ENCODE measurements at regions not wholly inside any gene's neighbourhood (a gene's known extent, or its start where the extent isn't known, plus 50 kb on each side); places are given as distances from the start of the nearest gene placed in this dataset.
"Not testable (repeated sequence)": the region's sequence is repeated elsewhere in the genome, so short reads cannot be mapped to it uniquely, and the experiment has no call there.

- no peak overlapping the region for H3K9ac ChIP-seq
- no peaks in the 10 kb centered on the region for H3K4me1 ChIP-seq (ENCODE audit: low read depth, poor library complexity, severe bottlenecking)
- TF ChIP-seq, protein P1, sequence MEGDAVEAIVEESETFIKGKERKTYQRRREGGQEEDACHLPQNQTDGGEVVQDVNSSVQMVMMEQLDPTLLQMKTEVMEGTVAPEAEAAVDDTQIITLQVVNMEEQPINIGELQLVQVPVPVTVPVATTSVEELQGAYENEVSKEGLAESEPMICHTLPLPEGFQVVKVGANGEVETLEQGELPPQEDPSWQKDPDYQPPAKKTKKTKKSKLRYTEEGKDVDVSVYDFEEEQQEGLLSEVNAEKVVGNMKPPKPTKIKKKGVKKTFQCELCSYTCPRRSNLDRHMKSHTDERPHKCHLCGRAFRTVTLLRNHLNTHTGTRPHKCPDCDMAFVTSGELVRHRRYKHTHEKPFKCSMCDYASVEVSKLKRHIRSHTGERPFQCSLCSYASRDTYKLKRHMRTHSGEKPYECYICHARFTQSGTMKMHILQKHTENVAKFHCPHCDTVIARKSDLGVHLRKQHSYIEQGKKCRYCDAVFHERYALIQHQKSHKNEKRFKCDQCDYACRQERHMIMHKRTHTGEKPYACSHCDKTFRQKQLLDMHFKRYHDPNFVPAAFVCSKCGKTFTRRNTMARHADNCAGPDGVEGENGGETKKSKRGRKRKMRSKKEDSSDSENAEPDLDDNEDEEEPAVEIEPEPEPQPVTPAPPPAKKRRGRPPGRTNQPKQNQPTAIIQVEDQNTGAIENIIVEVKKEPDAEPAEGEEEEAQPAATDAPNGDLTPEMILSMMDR (conservative IDR thresholded peaks at IDR 0.05; ENCODE audit: low read depth, low read length): no peak
Measured at GRCh38 chr6:167236239-167236571, 54.9 kb upstream of the UNC93A start.

GRCh38 chr6:167237438-167238145, 53.5 kb upstream of the UNC93A start:
- H3K4me1 ChIP-seq (ENCODE audit: low read depth, poor library complexity, severe bottlenecking): no peaks in the 10 kb centered on the region
- H3K36me3 ChIP-seq (ENCODE audit: insufficient read depth): no peaks in the 10 kb centered on the region
- H2AFZ ChIP-seq (ENCODE audit: low read depth): no peak overlapping the region
- no peaks in the 10 kb centered on the region for H3K27me3 ChIP-seq (ENCODE audit: insufficient read depth, low read depth)
- H3K4me2 ChIP-seq: no peak overlapping the region
- no peak overlapping the region for H3K27ac ChIP-seq
- no peak overlapping the region for H3K9ac ChIP-seq
- no peak overlapping the region for H3K4me3 ChIP-seq (IDR thresholded peaks at IDR 0.05; ENCODE audit: insufficient read depth, low read depth, low read length)
- TF ChIP-seq, protein P1 (conservative IDR thresholded peaks at IDR 0.05; ENCODE audit: low read depth, low read length): no peak
- no peaks in the 10 kb centered on the region for H4K20me1 ChIP-seq (ENCODE audit: insufficient read depth)
- H3K79me2 ChIP-seq (ENCODE audit: insufficient read depth, low read depth): no peaks in the 10 kb centered on the region

More at GRCh38 chr6:167236239-167236571, 54.9 kb upstream of the UNC93A start:
- Histone ChIP-seq H3K36me3 (ENCODE audit: insufficient read depth) (no peaks in the 10 kb centered on the region), H3K79me2 (ENCODE audit: insufficient read depth, low read depth) (no peaks in the 10 kb centered on the region), H3K4me3 (IDR thresholded peaks at IDR 0.05; ENCODE audit: insufficient read depth, low read depth, low read length) (no peak overlapping the region), H4K20me1 (ENCODE audit: insufficient read depth) (no peaks in the 10 kb centered on the region), H3K27ac (no peak overlapping the region), H3K4me2 (no peak overlapping the region), H2AFZ (ENCODE audit: low read depth) (no peak overlapping the region), H3K27me3 (ENCODE audit: insufficient read depth, low read depth) (no peaks in the 10 kb centered on the region)

DNA sequence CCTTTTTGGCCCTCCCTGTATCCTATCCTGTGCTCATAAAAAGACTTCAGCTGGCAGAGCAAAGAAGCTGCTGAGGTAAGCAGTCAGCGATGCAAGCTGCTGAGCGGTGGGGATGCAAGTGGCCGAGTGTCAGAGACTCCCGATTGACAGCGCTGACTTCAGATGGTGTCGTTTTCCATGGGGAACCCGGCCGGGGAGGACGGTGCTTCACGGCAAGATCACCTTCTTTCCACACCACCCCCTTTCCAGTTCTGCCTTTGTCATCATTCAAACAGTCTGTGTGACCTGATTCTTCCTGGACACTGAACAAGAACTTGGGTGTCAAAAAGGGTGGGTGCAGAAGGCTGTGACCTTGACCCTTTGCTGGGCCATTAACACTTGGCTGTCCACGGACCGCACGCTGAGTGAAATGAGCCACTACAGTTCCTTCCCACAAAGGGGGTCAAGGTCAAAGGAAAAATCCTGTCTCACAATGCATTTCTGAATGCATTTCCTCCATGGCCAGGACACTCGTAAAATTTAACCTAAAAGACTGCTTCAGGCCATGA, 52.9 kb upstream of the UNC93A start:
- Histone ChIP-seq H3K27ac (no peak overlapping the region), H3K27me3 (ENCODE audit: insufficient read depth, low read depth) (no peaks in the 10 kb centered on the region), H2AFZ (ENCODE audit: low read depth) (no peak overlapping the region), H3K4me2 (no peak overlapping the region), H4K20me1 (ENCODE audit: insufficient read depth) (no peaks in the 10 kb centered on the region), H3K79me2 (ENCODE audit: insufficient read depth, low read depth) (no peaks in the 10 kb centered on the region), H3K4me3 (IDR thresholded peaks at IDR 0.05; ENCODE audit: insufficient read depth, low read depth, low read length) (no peak overlapping the region), H3K4me1 (ENCODE audit: low read depth, poor library complexity, severe bottlenecking) (no peaks in the 10 kb centered on the region), H3K36me3 (ENCODE audit: insufficient read depth) (no peaks in the 10 kb centered on the region), H3K9ac (no peak overlapping the region)
- TF ChIP-seq, protein P1 (conservative IDR thresholded peaks at IDR 0.05; ENCODE audit: low read depth, low read length): no peak

DNA sequence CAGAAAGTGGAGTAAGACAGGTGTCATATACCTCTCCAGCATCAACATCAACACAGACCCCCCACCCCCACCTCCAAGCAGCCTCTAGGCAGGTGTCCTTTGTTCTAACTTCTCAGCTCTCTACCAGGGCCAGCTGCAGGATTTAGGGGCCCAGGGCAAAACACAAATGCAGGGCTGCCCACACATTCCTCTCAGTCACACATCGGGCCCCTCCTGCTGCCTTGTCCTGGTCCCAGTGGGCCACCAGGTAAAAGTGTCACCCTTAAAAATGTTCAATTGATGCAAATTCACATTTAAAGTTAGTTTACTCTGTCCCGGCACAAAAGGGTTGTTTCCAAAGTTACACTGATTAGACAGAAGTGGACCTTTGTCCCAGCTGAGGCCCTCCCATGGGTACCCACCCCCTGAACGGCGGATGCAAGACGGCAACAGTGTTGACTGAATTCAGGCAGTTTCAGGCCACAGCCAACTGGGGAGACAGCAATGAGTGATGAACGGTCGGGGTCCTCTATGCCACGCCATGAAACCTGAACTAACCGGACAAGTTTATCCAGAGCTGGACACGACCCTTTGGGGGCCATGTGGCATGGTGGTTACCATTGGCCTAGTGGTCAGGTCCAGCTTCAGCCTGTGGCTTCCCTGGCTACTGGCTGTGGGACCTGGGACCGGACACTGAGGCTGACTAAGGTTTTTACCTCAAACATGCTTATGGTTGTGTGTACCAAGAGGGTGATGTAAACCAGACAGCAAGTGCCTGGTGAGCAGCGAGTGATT, 52.2 kb upstream of the UNC93A start:
- Histone ChIP-seq H3K79me2 (ENCODE audit: insufficient read depth, low read depth) (no peaks in the 10 kb centered on the region), H3K4me3 (IDR thresholded peaks at IDR 0.05; ENCODE audit: insufficient read depth, low read depth, low read length) (no peak overlapping the region), H3K27me3 (ENCODE audit: insufficient read depth, low read depth) (no peaks in the 10 kb centered on the region), H3K4me1 (ENCODE audit: low read depth, poor library complexity, severe bottlenecking) (no peaks in the 10 kb centered on the region), H3K9ac (no peak overlapping the region), H3K36me3 (ENCODE audit: insufficient read depth) (no peaks in the 10 kb centered on the region), H4K20me1 (ENCODE audit: insufficient read depth) (no peaks in the 10 kb centered on the region), H3K4me2 (no peak overlapping the region), H3K27ac (no peak overlapping the region), H2AFZ (ENCODE audit: low read depth) (no peak overlapping the region)
- TF ChIP-seq, protein P1 (conservative IDR thresholded peaks at IDR 0.05; ENCODE audit: low read depth, low read length): no peak

DNA sequence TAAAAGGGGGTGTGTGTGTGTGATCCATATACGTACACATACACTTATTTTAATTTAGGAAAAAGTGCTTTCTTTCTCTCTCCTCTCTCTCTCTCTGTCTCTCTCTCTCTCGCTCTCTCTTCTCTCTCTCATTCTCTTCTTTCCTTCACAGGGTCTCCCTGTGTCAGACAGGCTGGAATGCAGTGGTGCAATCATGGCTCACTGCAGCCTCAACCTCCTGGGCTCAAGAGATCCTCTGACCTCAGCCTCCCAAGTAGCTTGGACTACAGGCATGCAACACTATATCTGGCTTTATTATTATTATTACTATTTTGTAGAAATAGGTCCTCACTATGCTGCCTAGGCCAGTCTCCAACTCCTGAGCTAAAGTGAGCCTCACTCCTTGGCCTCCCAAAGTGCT, 51.6 kb upstream of the UNC93A start:
- H3K9ac ChIP-seq; H3K36me3 ChIP-seq (ENCODE audit: insufficient read depth); H4K20me1 ChIP-seq (ENCODE audit: insufficient read depth); H3K4me3 ChIP-seq (IDR thresholded peaks at IDR 0.05; ENCODE audit: insufficient read depth, low read depth, low read length); H2AFZ ChIP-seq (ENCODE audit: low read depth); H3K4me2 ChIP-seq; H3K27ac ChIP-seq; H3K27me3 ChIP-seq (ENCODE audit: insufficient read depth, low read depth); H3K79me2 ChIP-seq (ENCODE audit: insufficient read depth, low read depth); H3K4me1 ChIP-seq (ENCODE audit: low read depth, poor library complexity, severe bottlenecking): not testable (repeated sequence)
